NCI-H2227 treated with DMSO at 0.1 percent for 48 hours (cell line): ENCODE measurements at regions not wholly inside any gene's neighbourhood (a gene's known extent, or its start where the extent isn't known, plus 50 kb on each side); places are given as distances from the start of the nearest gene placed in this dataset.

Source experiments
- DNase-seq: peaks from one replicate; lab custom pipeline; 2025; lab: John Stamatoyannopoulos, UW

DNA sequence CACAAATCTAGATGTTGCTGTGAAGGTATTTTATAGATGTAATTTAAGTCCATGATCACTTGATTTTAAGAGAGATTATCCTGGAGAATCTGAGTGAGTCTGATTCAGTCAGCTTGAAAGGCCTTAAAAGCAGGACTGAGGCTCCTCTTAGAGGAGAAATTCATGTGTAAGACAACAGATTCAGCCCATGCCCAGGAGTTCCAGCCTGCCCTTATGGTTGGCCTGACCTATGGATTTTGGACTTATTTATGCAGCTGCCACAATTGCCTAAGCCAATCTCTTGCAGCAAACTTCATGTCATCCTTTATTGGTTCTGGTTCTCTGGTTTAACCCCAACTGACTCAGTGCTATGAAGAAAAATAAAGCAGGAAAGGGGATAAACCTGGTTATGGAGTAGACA lies 296.5 kb upstream of the RASGRP1 start:
- no peak for DNase-seq

DNA sequence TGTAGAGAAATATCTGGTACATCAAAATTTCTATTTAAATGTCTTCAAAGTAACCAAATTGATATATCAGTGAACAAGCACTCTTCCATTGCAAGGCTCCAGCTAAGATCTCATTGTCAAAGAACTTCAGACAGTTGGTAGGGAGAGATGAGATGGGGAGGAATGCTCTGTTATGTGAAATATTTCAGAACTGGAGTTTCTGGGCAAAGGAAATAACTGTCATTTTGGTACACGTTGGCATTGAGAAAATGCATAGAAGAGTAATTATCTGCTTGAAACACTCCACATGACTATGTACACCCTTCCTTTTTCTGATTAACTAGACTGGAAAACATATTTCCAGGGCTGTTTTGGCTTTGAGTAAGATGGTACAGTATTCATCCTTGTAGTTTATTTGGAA lies 297.5 kb upstream of the RASGRP1 start:
- no peak for DNase-seq

- no peak for DNase-seq
These were observed 298.8 kb upstream of the RASGRP1 start for GRCh38 chr15:38863381-38863780.

GRCh38 chr15:38864122-38864521 lies 299.5 kb upstream of the RASGRP1 start:
- no peak for DNase-seq

DNA sequence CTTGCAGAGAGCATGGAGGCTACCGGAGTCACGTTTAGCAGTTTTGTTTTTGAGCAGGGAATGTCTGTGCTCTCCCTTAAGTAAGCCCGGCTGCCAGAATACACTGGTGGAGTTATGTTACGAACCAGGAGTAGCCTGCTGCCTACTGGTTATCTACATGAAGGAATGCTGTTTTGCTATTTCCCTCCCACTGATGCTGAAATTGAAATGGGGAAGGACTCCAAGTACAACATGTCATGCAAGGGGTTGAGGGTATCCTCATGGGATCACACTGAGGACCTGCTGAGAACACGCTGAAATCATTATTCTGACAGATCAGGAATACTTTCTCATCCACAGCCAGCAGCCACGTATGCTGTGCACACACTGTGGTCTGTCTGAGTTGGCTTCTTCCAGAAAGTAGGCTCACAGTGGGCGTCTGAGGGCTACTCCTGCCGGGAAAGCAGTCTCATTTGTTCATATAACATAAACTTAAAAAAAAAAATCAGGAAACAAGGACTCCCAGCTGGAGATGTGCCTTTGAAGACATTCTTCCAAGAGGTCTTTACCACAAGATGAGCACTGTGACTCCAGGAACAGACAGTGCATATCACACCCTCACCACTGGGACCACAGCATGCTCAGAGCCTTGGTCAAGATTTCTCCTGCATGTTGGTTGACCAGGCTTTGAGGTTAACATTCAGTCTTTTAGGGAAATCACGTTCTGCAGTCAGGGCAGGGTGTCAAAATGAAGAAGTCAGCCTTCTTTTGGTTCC lies 300.4 kb upstream of the RASGRP1 start:
- DNase-seq = no peak

DNA sequence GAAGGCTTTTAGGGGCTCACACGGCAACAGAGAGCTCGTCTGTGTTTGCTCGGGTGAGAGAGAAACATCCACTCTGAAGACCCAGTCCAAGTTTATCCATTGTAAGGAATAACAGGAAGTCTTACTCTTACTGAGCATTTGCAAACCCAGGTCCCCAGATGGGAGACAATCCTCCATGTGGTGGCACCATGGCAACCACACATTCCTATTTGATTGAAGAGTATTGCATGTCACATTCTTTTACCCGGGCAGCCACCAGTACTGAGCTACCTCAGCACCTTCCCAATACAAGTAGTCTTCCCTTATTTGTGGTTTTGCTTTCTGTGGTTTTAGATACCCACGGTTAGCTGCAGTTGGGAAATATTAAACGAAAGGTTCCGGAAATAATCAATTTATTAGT lies 302.9 kb upstream of the RASGRP1 start:
- DNase-seq = no peak

GRCh38 chr15:38868326-38869114 lies 303.9 kb upstream of the RASGRP1 start:
- DNase-seq = no peak

- no peak for DNase-seq
These were observed 307.0 kb upstream of the RASGRP1 start for GRCh38 chr15:38871638-38872037.

DNA sequence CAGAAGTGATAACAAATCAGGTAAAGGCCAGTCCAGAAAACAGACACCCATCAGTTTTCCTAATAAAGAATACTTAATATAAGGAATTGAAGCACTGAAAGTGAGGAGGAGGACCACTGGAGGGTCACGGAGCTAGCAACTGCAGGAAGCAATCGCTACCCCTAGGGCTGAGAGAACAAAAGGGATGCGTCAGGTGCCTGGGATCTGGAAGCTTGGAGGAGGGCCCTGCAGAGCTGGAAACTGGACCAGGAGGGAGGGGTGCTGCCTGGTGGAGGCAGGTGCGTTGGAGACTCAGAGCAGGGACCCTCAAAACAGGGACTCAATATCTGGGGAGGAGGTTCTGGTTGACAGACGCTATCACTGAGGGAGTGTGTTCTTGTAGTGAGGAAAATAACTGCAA lies 308.1 kb upstream of the RASGRP1 start:
- no peak for DNase-seq

DNA sequence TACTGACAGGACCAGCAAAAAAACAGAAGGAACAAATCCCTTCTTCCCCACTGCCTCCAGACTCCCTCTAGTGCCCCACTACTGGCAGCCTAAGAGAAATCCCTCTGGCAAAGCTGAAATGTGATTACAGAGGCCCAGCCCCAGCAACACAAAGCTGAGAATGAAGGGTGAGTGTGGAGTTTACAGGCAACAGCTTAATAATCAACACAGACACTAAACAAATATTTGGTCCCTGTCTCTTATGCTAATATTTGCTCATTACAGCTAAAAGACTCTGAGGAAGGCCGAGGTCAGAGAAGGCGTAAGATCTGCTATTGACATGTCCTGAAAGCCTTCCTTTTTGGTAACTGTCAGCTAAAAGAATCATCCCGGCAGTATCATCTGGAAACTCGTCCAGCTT lies 308.5 kb upstream of the RASGRP1 start:
- no peak for DNase-seq

- no peak for DNase-seq
These were observed 309.9 kb upstream of the RASGRP1 start for GRCh38 chr15:38874464-38874863.

- DNase-seq = no peak
These were observed 311.6 kb upstream of the RASGRP1 start for GRCh38 chr15:38876211-38876610.

GRCh38 chr15:38876621-38877020 lies 312.0 kb upstream of the RASGRP1 start:
- no peak for DNase-seq

DNA sequence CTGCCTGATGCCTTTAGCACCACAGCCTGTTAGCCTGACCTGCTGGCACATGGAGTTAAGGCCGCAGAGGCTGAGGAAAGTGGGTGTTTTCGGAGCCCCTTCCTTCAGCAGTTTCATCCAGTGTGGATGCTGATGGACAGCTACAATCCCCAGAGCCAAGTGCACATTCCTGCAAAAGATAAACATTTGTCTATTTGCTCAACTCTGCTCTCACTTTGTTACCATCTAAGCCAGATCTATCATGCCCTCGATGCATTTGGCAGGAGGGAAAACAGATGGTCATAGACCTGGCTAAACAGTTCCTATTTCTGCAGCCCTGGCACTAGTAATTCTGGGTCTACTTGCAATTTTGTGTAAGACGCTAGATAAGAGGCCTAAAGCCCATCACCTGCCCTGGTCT lies 312.9 kb upstream of the RASGRP1 start:
- no peak for DNase-seq

- no peak for DNase-seq
These were observed 313.4 kb upstream of the RASGRP1 start for GRCh38 chr15:38878026-38878425.

- DNase-seq = no peak
These were observed 314.3 kb upstream of the RASGRP1 start for GRCh38 chr15:38878926-38879325.

GRCh38 chr15:38879909-38880471 lies 315.4 kb upstream of the RASGRP1 start:
- no peak for DNase-seq

GRCh38 chr15:38882221-38882620 lies 317.6 kb upstream of the RASGRP1 start:
- DNase-seq = no peak

GRCh38 chr15:38883987-38884386 lies 319.4 kb upstream of the RASGRP1 start:
- no peak for DNase-seq

DNA sequence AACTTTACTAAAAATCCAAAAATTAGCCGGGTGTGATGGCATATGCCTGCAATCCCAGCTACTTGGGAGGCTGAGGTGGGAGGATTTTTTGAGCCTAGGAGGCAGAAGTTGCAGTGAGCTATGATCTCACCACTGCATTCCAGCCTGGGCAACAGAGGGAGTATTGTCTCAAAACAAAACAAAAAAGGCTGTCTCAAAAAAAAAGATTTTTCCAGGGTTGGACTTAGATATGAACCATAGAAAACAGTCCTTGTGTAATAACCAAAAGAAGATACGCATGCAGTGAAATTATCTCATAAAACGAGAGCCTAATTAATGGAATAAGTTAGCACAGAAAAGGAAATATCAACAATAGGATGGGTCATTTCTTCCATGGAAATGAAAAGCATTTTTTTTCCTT lies 320.4 kb upstream of the RASGRP1 start:
- DNase-seq = no peak

DNA sequence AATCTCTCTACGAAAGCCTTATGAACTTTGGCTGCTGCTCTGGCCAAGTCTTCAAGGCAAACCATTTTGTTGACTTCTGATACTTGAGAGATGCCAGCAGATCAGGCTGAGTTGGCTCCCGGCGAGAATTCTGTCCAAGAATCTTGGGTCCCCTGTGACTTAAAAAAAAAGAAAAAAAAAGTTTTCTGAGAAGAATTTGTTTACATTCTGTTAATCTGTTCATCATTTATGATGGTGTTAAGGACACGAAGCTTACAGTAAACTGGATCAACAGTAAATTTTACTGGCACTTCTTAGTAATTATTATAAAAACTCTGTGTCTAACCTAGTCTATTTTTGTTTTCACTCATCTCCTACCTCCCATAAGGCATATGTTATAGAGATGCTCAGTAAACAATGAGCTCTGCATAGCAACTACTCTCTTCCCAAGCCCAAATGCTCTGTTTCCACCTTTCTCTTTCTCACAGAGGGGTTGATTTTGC lies 320.9 kb upstream of the RASGRP1 start:
- no peak for DNase-seq

GRCh38 chr15:38886315-38887163 lies 321.9 kb upstream of the RASGRP1 start:
- no peak for DNase-seq
